HepG2 (cell line): ENCODE measurements at regions not wholly inside any gene's neighbourhood (a gene's known extent, or its start where the extent isn't known, plus 50 kb on each side); places are given as distances from the start of the nearest gene placed in this dataset.

Experiments used
- BCL6 ChIP-seq: IDR thresholded peaks from 2 replicates; pipeline ENCODE4 v1.6.1; 2016; ENCODE audit warnings: missing genetic modification reagents, missing compliant biosample characterization
- FIP1L1 ChIP-seq: fragments of 200-400 bp; formaldehyde crosslinking; IDR thresholded peaks from 2 replicates; pipeline ENCODE4 v1.6.1; 2018; ENCODE audit warnings: low read depth, mild to moderate bottlenecking, low read length, moderate library complexity, borderline replicate concordance; ENCODE audit not compliant: insufficient read depth
- FOXO1 ChIP-seq: sonication (generic); formaldehyde crosslinking; IDR thresholded peaks from 2 replicates; pipeline ENCODE4 v1.4.0; 2020; ENCODE audit warnings: missing genetic modification reagents
- GATAD2A ChIP-seq: IDR thresholded peaks from 2 replicates; pipeline ENCODE4 v1.6.1; 2016
- KLF12 ChIP-seq: sonication (generic); formaldehyde crosslinking; IDR thresholded peaks from 2 replicates; pipeline ENCODE4 v1.4.0; 2020; ENCODE audit warnings: missing genetic modification reagents, borderline replicate concordance
- RFXAP ChIP-seq: sonication (generic); formaldehyde crosslinking; IDR thresholded peaks from 2 replicates; pipeline ENCODE4 v1.4.0; 2020; ENCODE audit warnings: missing genetic modification reagents, borderline replicate concordance
- RXRB ChIP-seq: IDR thresholded peaks from 2 replicates; pipeline ENCODE4 v1.6.1; 2016; ENCODE audit warnings: borderline replicate concordance, missing genetic modification reagents, missing compliant biosample characterization
- ZBTB20 ChIP-seq: sonication (generic); formaldehyde crosslinking; IDR thresholded peaks from 2 replicates; pipeline ENCODE4 v1.8.1; 2023; ENCODE audit warnings: missing genetic modification reagents, low read depth, mild to moderate bottlenecking, borderline replicate concordance
- ZFP37 ChIP-seq: sonication (generic); formaldehyde crosslinking; IDR thresholded peaks from 2 replicates; pipeline ENCODE4 v1.4.0; 2020; ENCODE audit warnings: missing genetic modification reagents, borderline replicate concordance
- ZFY ChIP-seq: sonication (generic); formaldehyde crosslinking; IDR thresholded peaks from 2 replicates; pipeline ENCODE4 v1.4.0; 2020; ENCODE audit warnings: missing genetic modification reagents
- ZNF121 ChIP-seq: sonication (generic); formaldehyde crosslinking; IDR thresholded peaks from 2 replicates; pipeline ENCODE4 v1.5.0; 2020; ENCODE audit warnings: mild to moderate bottlenecking, missing genetic modification reagents
- ZNF430 ChIP-seq: sonication (generic); formaldehyde crosslinking; IDR thresholded peaks from 2 replicates; pipeline ENCODE4 v1.9.0; 2021; ENCODE audit warnings: mild to moderate bottlenecking, missing genetic modification reagents
- ZNF713 ChIP-seq: sonication (generic); formaldehyde crosslinking; IDR thresholded peaks from 2 replicates; pipeline ENCODE4 v1.4.0; 2020; ENCODE audit warnings: mild to moderate bottlenecking, missing genetic modification reagents
- TF ChIP-seq, protein P1 (sequence below): sonication (generic); formaldehyde crosslinking; IDR thresholded peaks from 2 replicates; pipeline ENCODE4 v1.4.0; 2020; ENCODE audit warnings: missing genetic modification reagents
- TF ChIP-seq, protein P2 (sequence below): sonication (generic); formaldehyde crosslinking; IDR thresholded peaks from 2 replicates; pipeline ENCODE4 v1.4.0; 2020; ENCODE audit warnings: missing genetic modification reagents
- TF ChIP-seq, protein P3 (sequence below): sonication (generic); formaldehyde crosslinking; IDR thresholded peaks from 2 replicates; pipeline ENCODE4 v1.4.0; 2020; ENCODE audit warnings: missing genetic modification reagents
- TF ChIP-seq, protein P4 (sequence below): sonication (generic); formaldehyde crosslinking; conservative IDR thresholded peaks from 2 replicates; pipeline ENCODE4 v1.8.0; 2022; ENCODE audit warnings: mild to moderate bottlenecking, moderate library complexity, missing genetic modification reagents

DNA sequence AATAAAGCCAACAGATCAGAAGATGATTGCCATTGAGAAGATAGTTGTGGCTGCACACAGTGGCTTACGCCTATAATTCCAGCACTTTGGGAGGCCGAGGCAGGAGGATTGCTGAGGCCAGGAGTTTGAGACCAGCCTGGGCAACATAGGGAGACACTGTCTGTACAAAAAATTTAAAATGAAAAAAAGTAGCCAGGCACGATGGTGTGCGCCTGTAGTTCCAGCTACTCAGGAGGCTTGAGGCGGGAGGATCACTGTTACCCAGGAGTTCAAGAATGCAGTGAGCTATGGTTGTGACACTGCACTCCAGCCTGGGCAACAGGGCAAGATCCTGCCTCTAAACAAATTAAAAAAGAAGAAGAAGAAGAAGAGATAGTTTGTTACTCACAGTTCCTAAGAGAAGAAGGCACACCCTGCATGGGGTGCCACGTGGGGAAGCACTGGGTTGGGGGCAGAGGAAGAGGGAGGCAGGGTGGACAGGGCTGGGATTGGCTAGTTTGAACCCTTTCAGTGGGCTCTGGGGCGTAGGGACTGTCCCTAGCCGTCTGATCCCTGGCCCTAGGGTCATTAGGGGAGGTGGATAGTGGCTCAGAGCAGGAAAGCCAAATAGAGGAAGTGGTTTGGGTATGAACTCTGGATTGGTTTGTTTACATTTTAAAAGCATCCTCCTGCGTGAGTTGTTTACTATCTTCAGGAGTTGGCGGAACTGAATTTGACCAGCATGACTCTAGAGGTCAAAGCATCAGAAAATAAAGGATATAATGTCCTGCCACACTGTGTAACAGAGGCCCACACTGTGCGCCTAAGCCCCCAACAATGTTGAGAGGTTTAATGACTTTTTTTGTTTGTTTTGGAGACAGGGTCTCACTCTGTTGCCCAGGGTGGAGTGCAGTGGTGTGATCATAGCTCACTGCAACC lies 60.5 kb upstream of the MEDAG start (continued):
- TF ChIP-seq ZNF713 (CRISPR knock-in tag) (0 out of 2 replicates have a peak, but pooled peaks have one; percentile 54), ZBTB20 (CRISPR knock-in tag) (0 out of 2 replicates have a peak, but pooled peaks have one; percentile 34), GATAD2A (peak; percentile 61), RFXAP (CRISPR knock-in tag) (peak; percentile 44; the same call in 1 of the 2 replicates), FIP1L1 (no peak), ZNF121 (CRISPR knock-in tag) (peak; percentile 97), ZFP37 (CRISPR knock-in tag) (peak; percentile 57; the same call in 1 of the 2 replicates), FOXO1 (CRISPR knock-in tag) (peak; percentile 78; the same call in 1 of the 2 replicates), BCL6 (CRISPR knock-in tag) (peak; percentile 75; the same call in 1 of the 2 replicates), ZNF430 (CRISPR knock-in tag) (no peak; the same call in 1 of the 2 replicates), ZFY (CRISPR knock-in tag) (no peak), KLF12 (CRISPR knock-in tag) (peak; percentile 57; the same call in 1 of the 2 replicates), RXRB (CRISPR knock-in tag) (peak; percentile 78)
- TF ChIP-seq, protein P1, sequence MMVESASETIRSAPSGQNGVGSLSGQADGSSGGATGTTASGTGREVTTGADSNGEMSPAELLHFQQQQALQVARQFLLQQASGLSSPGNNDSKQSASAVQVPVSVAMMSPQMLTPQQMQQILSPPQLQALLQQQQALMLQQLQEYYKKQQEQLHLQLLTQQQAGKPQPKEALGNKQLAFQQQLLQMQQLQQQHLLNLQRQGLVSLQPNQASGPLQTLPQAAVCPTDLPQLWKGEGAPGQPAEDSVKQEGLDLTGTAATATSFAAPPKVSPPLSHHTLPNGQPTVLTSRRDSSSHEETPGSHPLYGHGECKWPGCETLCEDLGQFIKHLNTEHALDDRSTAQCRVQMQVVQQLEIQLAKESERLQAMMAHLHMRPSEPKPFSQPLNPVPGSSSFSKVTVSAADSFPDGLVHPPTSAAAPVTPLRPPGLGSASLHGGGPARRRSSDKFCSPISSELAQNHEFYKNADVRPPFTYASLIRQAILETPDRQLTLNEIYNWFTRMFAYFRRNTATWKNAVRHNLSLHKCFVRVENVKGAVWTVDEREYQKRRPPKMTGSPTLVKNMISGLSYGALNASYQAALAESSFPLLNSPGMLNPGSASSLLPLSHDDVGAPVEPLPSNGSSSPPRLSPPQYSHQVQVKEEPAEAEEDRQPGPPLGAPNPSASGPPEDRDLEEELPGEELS: peak; percentile 95
- TF ChIP-seq, protein P2, sequence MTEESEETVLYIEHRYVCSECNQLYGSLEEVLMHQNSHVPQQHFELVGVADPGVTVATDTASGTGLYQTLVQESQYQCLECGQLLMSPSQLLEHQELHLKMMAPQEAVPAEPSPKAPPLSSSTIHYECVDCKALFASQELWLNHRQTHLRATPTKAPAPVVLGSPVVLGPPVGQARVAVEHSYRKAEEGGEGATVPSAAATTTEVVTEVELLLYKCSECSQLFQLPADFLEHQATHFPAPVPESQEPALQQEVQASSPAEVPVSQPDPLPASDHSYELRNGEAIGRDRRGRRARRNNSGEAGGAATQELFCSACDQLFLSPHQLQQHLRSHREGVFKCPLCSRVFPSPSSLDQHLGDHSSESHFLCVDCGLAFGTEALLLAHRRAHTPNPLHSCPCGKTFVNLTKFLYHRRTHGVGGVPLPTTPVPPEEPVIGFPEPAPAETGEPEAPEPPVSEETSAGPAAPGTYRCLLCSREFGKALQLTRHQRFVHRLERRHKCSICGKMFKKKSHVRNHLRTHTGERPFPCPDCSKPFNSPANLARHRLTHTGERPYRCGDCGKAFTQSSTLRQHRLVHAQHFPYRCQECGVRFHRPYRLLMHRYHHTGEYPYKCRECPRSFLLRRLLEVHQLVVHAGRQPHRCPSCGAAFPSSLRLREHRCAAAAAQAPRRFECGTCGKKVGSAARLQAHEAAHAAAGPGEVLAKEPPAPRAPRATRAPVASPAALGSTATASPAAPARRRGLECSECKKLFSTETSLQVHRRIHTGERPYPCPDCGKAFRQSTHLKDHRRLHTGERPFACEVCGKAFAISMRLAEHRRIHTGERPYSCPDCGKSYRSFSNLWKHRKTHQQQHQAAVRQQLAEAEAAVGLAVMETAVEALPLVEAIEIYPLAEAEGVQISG (CRISPR knock-in tag): peak; percentile 33; the same call in 1 of the 2 replicates
- TF ChIP-seq, protein P3, sequence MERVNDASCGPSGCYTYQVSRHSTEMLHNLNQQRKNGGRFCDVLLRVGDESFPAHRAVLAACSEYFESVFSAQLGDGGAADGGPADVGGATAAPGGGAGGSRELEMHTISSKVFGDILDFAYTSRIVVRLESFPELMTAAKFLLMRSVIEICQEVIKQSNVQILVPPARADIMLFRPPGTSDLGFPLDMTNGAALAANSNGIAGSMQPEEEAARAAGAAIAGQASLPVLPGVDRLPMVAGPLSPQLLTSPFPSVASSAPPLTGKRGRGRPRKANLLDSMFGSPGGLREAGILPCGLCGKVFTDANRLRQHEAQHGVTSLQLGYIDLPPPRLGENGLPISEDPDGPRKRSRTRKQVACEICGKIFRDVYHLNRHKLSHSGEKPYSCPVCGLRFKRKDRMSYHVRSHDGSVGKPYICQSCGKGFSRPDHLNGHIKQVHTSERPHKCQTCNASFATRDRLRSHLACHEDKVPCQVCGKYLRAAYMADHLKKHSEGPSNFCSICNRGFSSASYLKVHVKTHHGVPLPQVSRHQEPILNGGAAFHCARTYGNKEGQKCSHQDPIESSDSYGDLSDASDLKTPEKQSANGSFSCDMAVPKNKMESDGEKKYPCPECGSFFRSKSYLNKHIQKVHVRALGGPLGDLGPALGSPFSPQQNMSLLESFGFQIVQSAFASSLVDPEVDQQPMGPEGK (CRISPR knock-in tag): peak; percentile 52; the same call in 1 of the 2 replicates
- TF ChIP-seq, protein P4, sequence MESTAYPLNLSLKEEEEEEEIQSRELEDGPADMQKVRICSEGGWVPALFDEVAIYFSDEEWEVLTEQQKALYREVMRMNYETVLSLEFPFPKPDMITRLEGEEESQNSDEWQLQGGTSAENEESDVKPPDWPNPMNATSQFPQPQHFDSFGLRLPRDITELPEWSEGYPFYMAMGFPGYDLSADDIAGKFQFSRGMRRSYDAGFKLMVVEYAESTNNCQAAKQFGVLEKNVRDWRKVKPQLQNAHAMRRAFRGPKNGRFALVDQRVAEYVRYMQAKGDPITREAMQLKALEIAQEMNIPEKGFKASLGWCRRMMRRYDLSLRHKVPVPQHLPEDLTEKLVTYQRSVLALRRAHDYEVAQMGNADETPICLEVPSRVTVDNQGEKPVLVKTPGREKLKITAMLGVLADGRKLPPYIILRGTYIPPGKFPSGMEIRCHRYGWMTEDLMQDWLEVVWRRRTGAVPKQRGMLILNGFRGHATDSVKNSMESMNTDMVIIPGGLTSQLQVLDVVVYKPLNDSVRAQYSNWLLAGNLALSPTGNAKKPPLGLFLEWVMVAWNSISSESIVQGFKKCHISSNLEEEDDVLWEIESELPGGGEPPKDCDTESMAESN (CRISPR knock-in tag): peak; percentile 43; the same call in 1 of the 2 replicates
